ENCODE measurements at regions not wholly inside any gene's neighbourhood (a gene's known extent, or its start where the extent isn't known, plus 50 kb on each side); places are given as distances from the start of the nearest gene placed in this dataset.
A peak's percentile ranks its signal among the peaks of the same experiment; 100 is the strongest.

GRCh38 chr2:387980-388421 lies 100.1 kb upstream of the ALKAL2 start:
- ATAC-seq (ENCODE audit: insufficient number of reproducible peaks, low FRiP score, low read depth) (no peak), DNase-seq (ENCODE audit: low spot score) (no peak)
- Histone ChIP-seq H3K4me3 (no peak overlapping the region), H3K9me3 (no peaks in the 10 kb centered on the region), H3K27me3 (replicated peaks; ENCODE audit: insufficient read depth) (no peaks in the 10 kb centered on the region), H3K4me1 (ENCODE audit: control insufficient read depth in 1 of 2, low read depth in 2 of 2) (peaks cover 3 to 7% of the 10 kb centered on the region in 2 donors), H3K27ac (no peak overlapping the region), H3K36me3 (no peaks in the 10 kb centered on the region)
- TF ChIP-seq CTCF (IDR thresholded peaks at IDR 0.05): no peak

GRCh38 chr2:386406-387103 lies 98.7 kb upstream of the ALKAL2 start:
- Histone ChIP-seq H3K36me3 (no peaks in the 10 kb centered on the region), H3K9me3 (no peaks in the 10 kb centered on the region), H3K4me3 (no peak overlapping the region), H3K27me3 (replicated peaks; ENCODE audit: insufficient read depth) (no peaks in the 10 kb centered on the region), H3K27ac (no peak overlapping the region), H3K4me1 (ENCODE audit: control insufficient read depth in 1 of 2, low read depth in 2 of 2) (peaks cover 3 to 13% of the 10 kb centered on the region in 2 donors)
- no peak for TF ChIP-seq CTCF (IDR thresholded peaks at IDR 0.05)
- ATAC-seq (ENCODE audit: insufficient number of reproducible peaks, low FRiP score, low read depth) (no peak), DNase-seq (ENCODE audit: low spot score) (no peak)

- H3K27ac ChIP-seq: no peak overlapping the region
- DNase-seq (ENCODE audit: low spot score) (no peak), ATAC-seq (ENCODE audit: insufficient number of reproducible peaks, low FRiP score, low read depth) (no peak)
- H3K4me1 ChIP-seq (ENCODE audit: control insufficient read depth in 1 of 2, low read depth in 2 of 2): peaks cover 3 to 13% of the 10 kb centered on the region in 2 donors
- no peak for TF ChIP-seq CTCF (IDR thresholded peaks at IDR 0.05)
- H3K9me3 ChIP-seq: no peaks in the 10 kb centered on the region
- no peaks in the 10 kb centered on the region for H3K27me3 ChIP-seq (replicated peaks; ENCODE audit: insufficient read depth)
- no peak overlapping the region for H3K4me3 ChIP-seq
- no peaks in the 10 kb centered on the region for H3K36me3 ChIP-seq
Measured at GRCh38 chr2:385785-386184, 97.9 kb upstream of the ALKAL2 start.

- no peak for DNase-seq (ENCODE audit: low spot score)
Measured at GRCh38 chr2:385061-385460, 97.2 kb upstream of the ALKAL2 start.

GRCh38 chr2:383888-384287 lies 96.0 kb upstream of the ALKAL2 start:
- H3K27ac ChIP-seq: no peak overlapping the region
- peak overlapping the region; percentile 48 for H3K4me3 ChIP-seq
- DNase-seq (ENCODE audit: low spot score) (no peak), ATAC-seq (ENCODE audit: insufficient number of reproducible peaks, low FRiP score, low read depth) (no peak)
- H3K9me3 ChIP-seq: no peaks in the 10 kb centered on the region
- peaks cover 3 to 13% of the 10 kb centered on the region in 2 donors for H3K4me1 ChIP-seq (ENCODE audit: control insufficient read depth in 1 of 2, low read depth in 2 of 2)
- no peaks in the 10 kb centered on the region for H3K36me3 ChIP-seq
- no peaks in the 10 kb centered on the region for H3K27me3 ChIP-seq (replicated peaks; ENCODE audit: insufficient read depth)
- TF ChIP-seq CTCF (IDR thresholded peaks at IDR 0.05): no peak

More at GRCh38 chr2:385061-385460, 97.2 kb upstream of the ALKAL2 start:
- Histone ChIP-seq H3K27ac (no peak overlapping the region), H3K27me3 (replicated peaks; ENCODE audit: insufficient read depth) (no peaks in the 10 kb centered on the region), H3K4me1 (ENCODE audit: control insufficient read depth in 1 of 2, low read depth in 2 of 2) (peaks cover 3 to 13% of the 10 kb centered on the region in 2 donors), H3K9me3 (no peaks in the 10 kb centered on the region), H3K4me3 (no peak overlapping the region), H3K36me3 (no peaks in the 10 kb centered on the region)
- TF ChIP-seq CTCF (IDR thresholded peaks at IDR 0.05): no peak
- ATAC-seq (ENCODE audit: insufficient number of reproducible peaks, low FRiP score, low read depth): no peak
